ENCODE measurements at regions not wholly inside any gene's neighbourhood (a gene's known extent, or its start where the extent isn't known, plus 50 kb on each side); places are given as distances from the start of the nearest gene placed in this dataset.

GRCh38 chr9:88678431-88678830 is 143.5 kb downstream of the NXNL2 start:
- no peaks in the 10 kb centered on the region for H3K36me3 ChIP-seq (replicated peaks in 1 of 2; ENCODE audit: control insufficient read depth in 1 of 2, insufficient read depth in 2 of 2, low read length in 2 of 2)
- no peaks in the 10 kb centered on the region for H4K20me1 ChIP-seq (ENCODE audit: insufficient read depth, low read length)
- no peaks in the 10 kb centered on the region for H3K4me1 ChIP-seq (ENCODE audit: control insufficient read depth in 1 of 2, insufficient read depth in 2 of 2, low read length in 2 of 2)
- WGBS (ENCODE audit: insufficient coverage) = 96% methylated on average over 3 of the region's 4 CpGs
- H3K27me3 ChIP-seq (ENCODE audit: control insufficient read depth in 2 of 2, insufficient read depth in 2 of 2, low read length in 2 of 2) = no peaks in the 10 kb centered on the region
- H3K36me3 Mint-ChIP-seq = no peaks in the 10 kb centered on the region
- intact Hi-C loops (cut with micrococcal nuclease) = no loop called here
- H3K9me3 ChIP-seq (replicated peaks in 1 of 2; ENCODE audit: control insufficient read depth in 1 of 2, insufficient read depth in 1 of 2, low read length in 2 of 2) = no peaks in the 10 kb centered on the region
- H3K79me2 ChIP-seq (ENCODE audit: insufficient read depth, low read length) = no peaks in the 10 kb centered on the region
- H3K9ac ChIP-seq (ENCODE audit: insufficient read depth, low read length, poor library complexity, severe bottlenecking) = no peak overlapping the region
- no peak overlapping the region for H3K27ac ChIP-seq (ENCODE audit: low read depth in 1 of 2, low read length in 2 of 2)
- H2AFZ ChIP-seq (ENCODE audit: insufficient read depth, low read depth, low read length, poor library complexity, severe bottlenecking) = no peak overlapping the region
- H3K4me1 Mint-ChIP-seq = no peaks in the 10 kb centered on the region
- peaks cover 0 to 5% (median 0%) of the 10 kb centered on the region in 7 donors for H3K9me3 Mint-ChIP-seq
- H3K4me3 ChIP-seq (replicated peaks in 1 of 3; ENCODE audit: low read depth in 2 of 3, low read length in 3 of 3) = no peak overlapping the region
- H3K4me3 Mint-ChIP-seq = no peak overlapping the region
- no peak overlapping the region for H3K27ac Mint-ChIP-seq
- H3K27me3 Mint-ChIP-seq (ENCODE audit: low read depth in 3 of 3) = peaks cover 7 to 11% (median 9%) of the 10 kb centered on the region in 3 donors
- no peak for DNase-seq
- no peak overlapping the region for H3K4me2 ChIP-seq (replicated peaks; ENCODE audit: extremely low read depth, low read length, poor library complexity, severe bottlenecking)
- no peak for TF ChIP-seq CTCF (IDR thresholded peaks at IDR 0.05)

GRCh38 chr9:88680041-88680440 is 145.1 kb downstream of the NXNL2 start:
- Histone ChIP-seq H3K9ac (ENCODE audit: insufficient read depth, low read length, poor library complexity, severe bottlenecking) (no peak overlapping the region), H3K4me3 (replicated peaks in 1 of 3; ENCODE audit: low read depth in 2 of 3, low read length in 3 of 3) (no peak overlapping the region), H4K20me1 (ENCODE audit: insufficient read depth, low read length) (no peaks in the 10 kb centered on the region), H3K36me3 (replicated peaks in 1 of 2; ENCODE audit: control insufficient read depth in 1 of 2, insufficient read depth in 2 of 2, low read length in 2 of 2) (no peaks in the 10 kb centered on the region), H3K27ac (ENCODE audit: low read depth in 1 of 2, low read length in 2 of 2) (no peak overlapping the region), H3K79me2 (ENCODE audit: insufficient read depth, low read length) (no peaks in the 10 kb centered on the region), H3K27me3 (ENCODE audit: control insufficient read depth in 2 of 2, insufficient read depth in 2 of 2, low read length in 2 of 2) (no peaks in the 10 kb centered on the region), H3K4me1 (ENCODE audit: control insufficient read depth in 1 of 2, insufficient read depth in 2 of 2, low read length in 2 of 2) (no peaks in the 10 kb centered on the region), H3K9me3 (replicated peaks in 1 of 2; ENCODE audit: control insufficient read depth in 1 of 2, insufficient read depth in 1 of 2, low read length in 2 of 2) (no peaks in the 10 kb centered on the region), H3K4me2 (replicated peaks; ENCODE audit: extremely low read depth, low read length, poor library complexity, severe bottlenecking) (no peak overlapping the region), H2AFZ (ENCODE audit: insufficient read depth, low read depth, low read length, poor library complexity, severe bottlenecking) (no peak overlapping the region)
- intact Hi-C loops (cut with micrococcal nuclease) = no loop called here
- Mint-ChIP-seq H3K4me3 (no peak overlapping the region), H3K27me3 (ENCODE audit: low read depth in 3 of 3) (peaks cover 7 to 11% (median 9%) of the 10 kb centered on the region in 3 donors), H3K4me1 (no peaks in the 10 kb centered on the region), H3K9me3 (peaks cover 0 to 5% (median 0%) of the 10 kb centered on the region in 7 donors), H3K27ac (no peak overlapping the region), H3K36me3 (no peaks in the 10 kb centered on the region)
- no peak for DNase-seq
- no peak for TF ChIP-seq CTCF (IDR thresholded peaks at IDR 0.05)
- 100% methylated on average over 1 of the region's 5 CpGs for WGBS (ENCODE audit: insufficient coverage)

All from CD14-positive monocyte (primary cell).